Chondrocyte (in vitro differentiated cells): ENCODE measurements at regions not wholly inside any gene's neighbourhood (a gene's known extent, or its start where the extent isn't known, plus 50 kb on each side); places are given as distances from the start of the nearest gene placed in this dataset.

ENCODE experiments used
- DNase-seq: peaks from one replicate; pipeline ENCODE4 v3.0.0; 2021; ENCODE audit warnings: mixed read lengths, low spot score
- H3K27ac Mint-ChIP-seq: one replicate; pipeline ENCODE4 v1.8.0; 2021; ENCODE audit warnings: mild to moderate bottlenecking, moderate library complexity, mixed read lengths; ENCODE audit not compliant: unreplicated experiment
- H3K27me3 Mint-ChIP-seq: 2 replicates; pipeline ENCODE4 v1.8.0; 2021; ENCODE audit warnings: low read depth, mixed read lengths
- H3K36me3 Mint-ChIP-seq: 2 replicates; pipeline ENCODE4 v1.8.0; 2021; ENCODE audit warnings: low read depth, mixed read lengths
- H3K4me1 Mint-ChIP-seq: 2 replicates; pipeline ENCODE4 v1.8.0; 2021; ENCODE audit warnings: low read depth, mild to moderate bottlenecking, mixed read lengths
- H3K4me3 Mint-ChIP-seq: one replicate; pipeline ENCODE4 v1.8.0; 2021; ENCODE audit warnings: mild to moderate bottlenecking, moderate library complexity, mixed read lengths; ENCODE audit not compliant: unreplicated experiment
- H3K9me3 Mint-ChIP-seq: 2 replicates; pipeline ENCODE4 v1.8.0; 2021; ENCODE audit warnings: low read depth, mixed read lengths
- TF ChIP-seq, protein P1 (sequence below): fragments of 200-600 bp; sonication (generic); IDR thresholded peaks from 2 replicates; pipeline ENCODE4 v1.5.0; 2021; ENCODE audit warnings: antibody characterized with exemption, mild to moderate bottlenecking, moderate library complexity

- H3K36me3 Mint-ChIP-seq: peaks cover 3% of the 10 kb centered on the region
- TF ChIP-seq, protein P1, sequence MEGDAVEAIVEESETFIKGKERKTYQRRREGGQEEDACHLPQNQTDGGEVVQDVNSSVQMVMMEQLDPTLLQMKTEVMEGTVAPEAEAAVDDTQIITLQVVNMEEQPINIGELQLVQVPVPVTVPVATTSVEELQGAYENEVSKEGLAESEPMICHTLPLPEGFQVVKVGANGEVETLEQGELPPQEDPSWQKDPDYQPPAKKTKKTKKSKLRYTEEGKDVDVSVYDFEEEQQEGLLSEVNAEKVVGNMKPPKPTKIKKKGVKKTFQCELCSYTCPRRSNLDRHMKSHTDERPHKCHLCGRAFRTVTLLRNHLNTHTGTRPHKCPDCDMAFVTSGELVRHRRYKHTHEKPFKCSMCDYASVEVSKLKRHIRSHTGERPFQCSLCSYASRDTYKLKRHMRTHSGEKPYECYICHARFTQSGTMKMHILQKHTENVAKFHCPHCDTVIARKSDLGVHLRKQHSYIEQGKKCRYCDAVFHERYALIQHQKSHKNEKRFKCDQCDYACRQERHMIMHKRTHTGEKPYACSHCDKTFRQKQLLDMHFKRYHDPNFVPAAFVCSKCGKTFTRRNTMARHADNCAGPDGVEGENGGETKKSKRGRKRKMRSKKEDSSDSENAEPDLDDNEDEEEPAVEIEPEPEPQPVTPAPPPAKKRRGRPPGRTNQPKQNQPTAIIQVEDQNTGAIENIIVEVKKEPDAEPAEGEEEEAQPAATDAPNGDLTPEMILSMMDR: no peak
- no peak overlapping the region for H3K4me3 Mint-ChIP-seq
- DNase-seq: no peak
- no peaks in the 10 kb centered on the region for H3K27me3 Mint-ChIP-seq
- peaks cover 24% of the 10 kb centered on the region for H3K9me3 Mint-ChIP-seq
- H3K4me1 Mint-ChIP-seq: peaks cover 26% of the 10 kb centered on the region
- no peak overlapping the region for H3K27ac Mint-ChIP-seq
Observed at GRCh38 chr21:28699596-28700259, 292.9 kb downstream of the LTN1 start.

DNA sequence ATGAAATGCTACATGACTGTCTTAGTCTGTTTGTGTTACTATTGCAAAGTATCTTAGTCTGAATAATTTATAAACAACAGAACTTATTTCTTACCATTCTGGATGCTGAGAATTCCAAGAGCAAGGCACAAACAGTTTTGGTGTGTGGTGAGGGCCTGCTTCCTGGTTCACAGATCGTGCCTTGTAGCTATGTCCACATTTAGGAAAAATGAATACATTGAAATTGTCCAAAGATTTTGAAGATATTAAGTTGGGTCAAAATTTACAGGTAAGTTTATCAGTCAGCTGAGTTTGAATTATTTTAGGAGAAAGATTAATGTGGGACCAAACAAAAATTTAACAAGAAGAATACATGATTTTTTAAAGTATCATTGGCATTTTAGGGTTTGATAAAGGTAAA, 293.5 kb downstream of the LTN1 start:
- no peak overlapping the region for H3K4me3 Mint-ChIP-seq
- TF ChIP-seq, protein P1: no peak

DNA sequence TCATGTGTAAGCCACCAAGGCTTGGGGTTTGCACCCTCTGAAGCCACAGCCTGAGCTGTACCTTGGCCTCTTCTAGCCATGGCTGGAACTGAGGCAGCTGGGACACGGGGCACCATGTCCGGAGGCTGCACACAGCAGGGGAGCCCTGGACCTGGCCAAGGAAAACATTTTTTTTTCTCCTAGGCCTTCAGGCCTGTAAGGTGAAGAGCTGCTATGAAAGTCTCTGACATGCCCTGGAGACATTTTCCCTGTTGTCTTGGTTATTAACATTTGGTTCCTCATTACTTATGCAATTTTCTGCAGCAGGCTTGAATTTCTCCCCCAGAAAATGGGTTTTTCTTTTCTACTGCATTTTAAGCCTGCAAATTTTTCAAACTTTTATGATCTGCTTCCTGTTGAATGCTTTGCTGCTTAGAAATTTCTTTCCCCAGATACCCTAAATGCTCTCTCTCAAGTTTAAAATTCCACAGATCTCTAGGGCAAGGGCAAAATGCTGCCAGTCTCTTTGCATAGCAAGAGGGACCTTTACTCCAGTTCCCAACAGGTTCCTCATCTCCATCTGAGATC, 295.8 kb downstream of the LTN1 start:
- Mint-ChIP-seq H3K4me3 (no peak overlapping the region), H3K36me3 (no peaks in the 10 kb centered on the region), H3K27me3 (no peaks in the 10 kb centered on the region), H3K27ac (no peak overlapping the region), H3K9me3 (peaks cover 10% of the 10 kb centered on the region), H3K4me1 (peaks cover 11% of the 10 kb centered on the region)
- TF ChIP-seq, protein P1: no peak
- no peak for DNase-seq

More for the DNA sequence above, 293.5 kb downstream of the LTN1 start:
- Mint-ChIP-seq H3K27me3 (no peaks in the 10 kb centered on the region), H3K27ac (no peak overlapping the region), H3K9me3 (peaks cover 24% of the 10 kb centered on the region), H3K36me3 (peaks cover 3% of the 10 kb centered on the region), H3K4me1 (peaks cover 21% of the 10 kb centered on the region)
- no peak for DNase-seq

DNA sequence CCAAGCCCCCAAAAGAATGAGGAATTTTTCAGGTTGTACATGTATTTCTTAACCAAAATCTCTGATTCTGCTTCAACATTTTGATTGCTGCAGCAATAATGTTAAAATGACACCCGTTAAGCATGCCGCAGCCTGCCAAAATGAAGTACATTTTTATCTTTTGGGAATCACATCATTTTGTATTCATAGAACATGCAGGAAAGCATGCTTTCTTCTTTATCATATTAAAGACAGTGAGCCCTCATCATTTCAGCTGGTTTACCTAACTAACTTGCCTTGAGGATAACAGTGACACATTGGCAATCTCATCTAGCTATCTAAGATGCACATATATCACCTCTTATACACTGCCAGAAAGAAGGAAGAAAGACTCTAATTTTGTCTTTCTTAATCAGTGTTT, 299.2 kb downstream of the LTN1 start:
- Mint-ChIP-seq H3K36me3 (no peaks in the 10 kb centered on the region), H3K4me1 (peaks cover 11% of the 10 kb centered on the region), H3K4me3 (no peak overlapping the region), H3K9me3 (peaks cover 3% of the 10 kb centered on the region), H3K27ac (no peak overlapping the region), H3K27me3 (peaks cover 3% of the 10 kb centered on the region)
- no peak for DNase-seq
- TF ChIP-seq, protein P1: no peak

- no peak overlapping the region for H3K4me3 Mint-ChIP-seq
- no peak for DNase-seq
- peaks cover 3% of the 10 kb centered on the region for H3K27me3 Mint-ChIP-seq
- H3K27ac Mint-ChIP-seq: no peak overlapping the region
- H3K36me3 Mint-ChIP-seq: no peaks in the 10 kb centered on the region
- TF ChIP-seq, protein P1: no peak
- no peaks in the 10 kb centered on the region for H3K4me1 Mint-ChIP-seq
- no peaks in the 10 kb centered on the region for H3K9me3 Mint-ChIP-seq
Observed at GRCh38 chr21:28690196-28690595, 302.5 kb downstream of the LTN1 start.
